ENCODE measurements at regions not wholly inside any gene's neighbourhood (a gene's known extent, or its start where the extent isn't known, plus 50 kb on each side); places are given as distances from the start of the nearest gene placed in this dataset.
A peak's percentile ranks its signal among the peaks of the same experiment; 100 is the strongest.

GRCh38 chr11:92550871-92551270 is 326.3 kb downstream of the FAT3 start:
- H3K27ac ChIP-seq (ENCODE audit: low read depth in 1 of 2, low read length in 2 of 2) = no peak overlapping the region
- no peak for DNase-seq (ENCODE audit: low spot score)
- 84% methylated on average over 2 of the region's 2 CpGs for WGBS
- H3K9ac ChIP-seq (ENCODE audit: low read depth in 1 of 2, low read length in 2 of 2) = no peak overlapping the region
- TF ChIP-seq NR2F2 (IDR thresholded peaks at IDR 0.05) (no peak), FOXA1 (IDR thresholded peaks at IDR 0.05) (no peak), SP1 (IDR thresholded peaks at IDR 0.05) (no peak), JUND (IDR thresholded peaks at IDR 0.05) (no peak), HNF4G (IDR thresholded peaks at IDR 0.05) (no peak), RXRA (IDR thresholded peaks at IDR 0.05) (no peak), MAX (IDR thresholded peaks at IDR 0.05) (no peak), HNF4A (conservative IDR thresholded peaks at IDR 0.05) (no peak)
- no peaks in the 10 kb centered on the region for H3K36me3 ChIP-seq (ENCODE audit: control insufficient read depth in 4 of 4, insufficient read depth in 3 of 4, low read depth in 1 of 4, low read length in 3 of 4)
- H3K4me1 ChIP-seq (ENCODE audit: control insufficient read depth in 4 of 4, insufficient read depth in 4 of 4, low read length in 3 of 4) = peaks cover 0 to 4% (median 0%) of the 10 kb centered on the region in 4 donors
- H3K4me3 ChIP-seq (ENCODE audit: low read depth in 1 of 3, low read length in 3 of 3) = no peak overlapping the region
- no peaks in the 10 kb centered on the region for H3K27me3 ChIP-seq (ENCODE audit: control insufficient read depth in 4 of 4, insufficient read depth in 4 of 4, low read length in 3 of 4)
- no peaks in the 10 kb centered on the region for H3K9me3 ChIP-seq (ENCODE audit: control insufficient read depth in 4 of 4, low read length in 3 of 4)

- 50% methylated on average over 2 of the region's 2 CpGs for WGBS
- Histone ChIP-seq H3K4me1 (ENCODE audit: control insufficient read depth in 4 of 4, insufficient read depth in 4 of 4, low read length in 3 of 4) (peaks cover 0 to 4% (median 0%) of the 10 kb centered on the region in 4 donors), H3K9ac (ENCODE audit: low read depth in 1 of 2, low read length in 2 of 2) (no peak overlapping the region), H3K36me3 (ENCODE audit: control insufficient read depth in 4 of 4, insufficient read depth in 3 of 4, low read depth in 1 of 4, low read length in 3 of 4) (no peaks in the 10 kb centered on the region), H3K27me3 (ENCODE audit: control insufficient read depth in 4 of 4, insufficient read depth in 4 of 4, low read length in 3 of 4) (no peaks in the 10 kb centered on the region), H3K27ac (ENCODE audit: low read depth in 1 of 2, low read length in 2 of 2) (no peak overlapping the region), H3K4me3 (ENCODE audit: low read depth in 1 of 3, low read length in 3 of 3) (no peak overlapping the region), H3K9me3 (ENCODE audit: control insufficient read depth in 4 of 4, low read length in 3 of 4) (no peaks in the 10 kb centered on the region)
- no peak for DNase-seq (ENCODE audit: low spot score)
- peak; percentile 33 for TF ChIP-seq CTCF (IDR thresholded peaks at IDR 0.05; ENCODE audit: low read depth, low read length, missing input control)
- no peak for TF ChIP-seq HNF4A (conservative IDR thresholded peaks at IDR 0.05)
- TF ChIP-seq YY1 (IDR thresholded peaks at IDR 0.05) = no peak
- no peak for TF ChIP-seq TAF1 (conservative IDR thresholded peaks at IDR 0.05)
- peak; percentile 70 to 73 for TF ChIP-seq RAD21 (IDR thresholded peaks at IDR 0.05)
These were observed 328.3 kb downstream of the FAT3 start for GRCh38 chr11:92552942-92553341.

GRCh38 chr11:92554688-92555087 is 330.1 kb downstream of the FAT3 start:
- Histone ChIP-seq H3K4me3 (ENCODE audit: low read depth in 1 of 3, low read length in 3 of 3) (no peak overlapping the region), H3K27ac (ENCODE audit: low read depth in 1 of 2, low read length in 2 of 2) (no peak overlapping the region), H3K36me3 (ENCODE audit: control insufficient read depth in 4 of 4, insufficient read depth in 3 of 4, low read depth in 1 of 4, low read length in 3 of 4) (no peaks in the 10 kb centered on the region), H3K4me1 (ENCODE audit: control insufficient read depth in 4 of 4, insufficient read depth in 4 of 4, low read length in 3 of 4) (peaks cover 0 to 4% (median 0%) of the 10 kb centered on the region in 4 donors), H3K9me3 (ENCODE audit: control insufficient read depth in 4 of 4, low read length in 3 of 4) (no peaks in the 10 kb centered on the region), H3K9ac (ENCODE audit: low read depth in 1 of 2, low read length in 2 of 2) (no peak overlapping the region), H3K27me3 (ENCODE audit: control insufficient read depth in 4 of 4, insufficient read depth in 4 of 4, low read length in 3 of 4) (no peaks in the 10 kb centered on the region)
- TF ChIP-seq FOXA2 (IDR thresholded peaks at IDR 0.05) = no peak
- no peak for TF ChIP-seq EGR1 (IDR thresholded peaks at IDR 0.05; ENCODE audit: low read depth in 2 of 2)
- TF ChIP-seq GABPA (IDR thresholded peaks at IDR 0.05 in 1 of 2, conservative IDR thresholded peaks at IDR 0.05 in 1 of 2) = no peak
- no peak for TF ChIP-seq ATF3 (IDR thresholded peaks at IDR 0.05)
- TF ChIP-seq MAX (IDR thresholded peaks at IDR 0.05) = no peak
- no peak for TF ChIP-seq HNF4A (conservative IDR thresholded peaks at IDR 0.05)
- TF ChIP-seq JUND (IDR thresholded peaks at IDR 0.05) = no peak
- TF ChIP-seq HNF4G (IDR thresholded peaks at IDR 0.05) = no peak
- no peak for TF ChIP-seq SP1 (IDR thresholded peaks at IDR 0.05)
- no peak for TF ChIP-seq YY1 (IDR thresholded peaks at IDR 0.05)
- TF ChIP-seq CTCF (IDR thresholded peaks at IDR 0.05; ENCODE audit: low read depth, low read length, missing input control) = no peak
- TF ChIP-seq RXRA (IDR thresholded peaks at IDR 0.05) = no peak
- WGBS = 92% methylated on average over 7 of the region's 7 CpGs
- DNase-seq (ENCODE audit: low spot score) = no peak

All from liver (tissue), 8 donors.